HFF-Myc (cell line): ENCODE measurements at regions not wholly inside any gene's neighbourhood (a gene's known extent, or its start where the extent isn't known, plus 50 kb on each side); places are given as distances from the start of the nearest gene placed in this dataset.

Source experiments
- DNase-seq: peaks from one replicate; pipeline ENCODE4 v3.0.0-alpha.2; 2011; ENCODE audit warnings: low read depth; ENCODE audit errors: extremely low read depth
- H3K4me3 ChIP-seq: replicated peaks from 2 replicates; pipeline ENCODE4 v1.5.1; 2011; ENCODE audit warnings: low read depth, mild to moderate bottlenecking, control low read depth, low read length
- TF ChIP-seq, protein P1 (sequence below): IDR thresholded peaks from 2 replicates; pipeline ENCODE4 v1.5.1; 2012; ENCODE audit warnings: mild to moderate bottlenecking, low read depth, low read length, control low read depth; ENCODE audit errors: missing control alignments

DNA sequence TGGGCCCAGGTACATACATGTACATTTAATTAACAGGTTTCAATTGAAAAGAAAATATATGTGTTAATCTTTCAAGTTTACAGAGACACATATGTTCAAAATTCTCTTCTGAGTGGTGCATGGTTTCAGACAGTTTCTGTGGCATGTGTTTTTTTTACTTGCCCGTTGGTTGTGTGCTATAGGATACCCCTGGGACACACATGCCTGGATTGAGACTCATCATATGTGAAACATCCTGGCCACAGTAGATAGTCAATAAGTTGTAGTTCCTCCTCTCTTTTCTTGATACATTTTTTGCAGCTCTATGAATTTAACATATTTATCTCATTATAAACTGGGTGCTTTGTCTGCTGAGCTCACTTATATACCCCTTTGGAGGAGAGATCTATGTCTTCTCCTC lies 207.8 kb upstream of the CTBP2 start:
- H3K4me3 ChIP-seq = no peak overlapping the region
- no peak for DNase-seq
- TF ChIP-seq, protein P1, sequence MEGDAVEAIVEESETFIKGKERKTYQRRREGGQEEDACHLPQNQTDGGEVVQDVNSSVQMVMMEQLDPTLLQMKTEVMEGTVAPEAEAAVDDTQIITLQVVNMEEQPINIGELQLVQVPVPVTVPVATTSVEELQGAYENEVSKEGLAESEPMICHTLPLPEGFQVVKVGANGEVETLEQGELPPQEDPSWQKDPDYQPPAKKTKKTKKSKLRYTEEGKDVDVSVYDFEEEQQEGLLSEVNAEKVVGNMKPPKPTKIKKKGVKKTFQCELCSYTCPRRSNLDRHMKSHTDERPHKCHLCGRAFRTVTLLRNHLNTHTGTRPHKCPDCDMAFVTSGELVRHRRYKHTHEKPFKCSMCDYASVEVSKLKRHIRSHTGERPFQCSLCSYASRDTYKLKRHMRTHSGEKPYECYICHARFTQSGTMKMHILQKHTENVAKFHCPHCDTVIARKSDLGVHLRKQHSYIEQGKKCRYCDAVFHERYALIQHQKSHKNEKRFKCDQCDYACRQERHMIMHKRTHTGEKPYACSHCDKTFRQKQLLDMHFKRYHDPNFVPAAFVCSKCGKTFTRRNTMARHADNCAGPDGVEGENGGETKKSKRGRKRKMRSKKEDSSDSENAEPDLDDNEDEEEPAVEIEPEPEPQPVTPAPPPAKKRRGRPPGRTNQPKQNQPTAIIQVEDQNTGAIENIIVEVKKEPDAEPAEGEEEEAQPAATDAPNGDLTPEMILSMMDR = no peak

DNA sequence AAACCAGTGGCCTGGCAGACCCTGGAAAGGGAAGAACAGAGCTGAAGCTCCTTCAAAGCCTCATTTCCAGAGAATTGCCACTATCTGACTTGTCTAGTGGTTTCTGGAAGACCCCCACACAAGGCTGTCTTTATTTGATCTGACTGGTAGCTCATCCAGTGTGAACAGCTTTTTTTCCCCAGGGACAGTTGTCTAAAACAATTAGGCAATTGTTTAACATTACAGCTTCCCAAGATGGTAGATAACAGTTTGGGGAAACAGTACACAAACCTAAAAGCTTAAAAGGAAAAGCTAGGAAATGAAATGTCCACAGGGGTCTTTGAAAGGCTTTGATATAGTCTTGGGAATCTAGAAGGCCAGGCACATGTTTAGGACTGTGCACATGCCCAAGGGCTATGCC lies 203.4 kb upstream of the CTBP2 start:
- no peak overlapping the region for H3K4me3 ChIP-seq
- no peak for DNase-seq
- TF ChIP-seq, protein P1 = no peak

DNA sequence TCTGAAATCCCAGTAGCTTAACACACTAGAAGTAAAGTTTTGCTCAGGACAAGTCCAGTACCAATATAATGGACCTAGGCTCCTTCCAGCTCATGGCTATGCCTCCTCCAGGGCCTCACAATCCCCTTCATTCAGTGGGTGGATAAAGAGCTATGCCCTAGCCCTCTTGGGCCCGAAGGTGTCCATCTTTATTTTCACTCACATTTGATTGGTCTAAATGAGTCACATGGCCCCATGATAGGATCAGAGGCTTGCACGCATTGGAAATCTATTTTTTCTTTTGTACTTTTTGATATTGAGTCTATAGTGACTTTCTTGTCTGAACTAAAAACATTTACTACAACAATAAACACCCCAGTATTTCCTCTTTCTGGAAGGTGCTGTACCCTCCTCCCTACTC lies 202.6 kb upstream of the CTBP2 start:
- DNase-seq = no peak
- TF ChIP-seq, protein P1 = no peak

DNA sequence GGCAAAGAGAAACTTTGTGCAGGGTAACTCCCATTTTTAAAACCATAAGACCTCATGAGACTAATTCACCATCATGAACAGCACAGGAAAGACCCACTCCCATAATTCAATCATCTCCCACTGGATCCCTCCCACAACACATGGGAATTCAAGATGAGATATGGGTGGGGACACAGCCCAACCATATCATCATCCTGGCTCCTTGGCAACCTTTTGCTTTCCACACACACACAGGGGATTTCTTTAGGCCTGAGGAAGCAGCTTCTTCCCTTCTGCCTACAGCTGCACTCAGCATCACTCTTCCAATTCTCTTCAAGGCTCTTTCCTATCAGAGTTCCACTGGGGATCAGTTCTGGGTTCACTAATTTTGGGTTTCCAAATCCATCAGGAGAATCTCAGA lies 199.0 kb upstream of the CTBP2 start:
- no peak for DNase-seq
- TF ChIP-seq, protein P1 = no peak
- H3K4me3 ChIP-seq = no peak overlapping the region

More for the DNA sequence above, 202.6 kb upstream of the CTBP2 start:
- no peak overlapping the region for H3K4me3 ChIP-seq

DNA sequence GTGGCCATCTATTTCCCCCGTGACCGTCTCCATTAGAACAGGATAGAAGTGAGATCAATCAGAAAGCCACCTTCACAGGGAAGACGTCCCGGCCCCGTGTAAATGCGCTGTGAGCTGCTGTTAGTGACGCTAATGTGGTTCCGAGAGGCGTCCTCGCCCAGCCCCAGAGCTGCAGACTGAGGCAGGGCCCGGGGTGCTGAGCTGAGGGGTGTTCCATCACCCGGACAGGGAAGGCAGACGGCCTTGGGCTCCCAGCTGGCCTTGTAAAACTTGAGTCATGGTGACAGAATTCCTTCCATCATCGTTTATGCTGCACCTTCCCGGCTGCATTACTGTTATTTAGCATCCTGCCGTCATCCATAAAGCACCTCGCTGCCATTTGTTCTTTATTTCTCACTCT lies 195.3 kb upstream of the CTBP2 start:
- H3K4me3 ChIP-seq = no peak overlapping the region
- no peak for DNase-seq
- TF ChIP-seq, protein P1 = no peak

DNA sequence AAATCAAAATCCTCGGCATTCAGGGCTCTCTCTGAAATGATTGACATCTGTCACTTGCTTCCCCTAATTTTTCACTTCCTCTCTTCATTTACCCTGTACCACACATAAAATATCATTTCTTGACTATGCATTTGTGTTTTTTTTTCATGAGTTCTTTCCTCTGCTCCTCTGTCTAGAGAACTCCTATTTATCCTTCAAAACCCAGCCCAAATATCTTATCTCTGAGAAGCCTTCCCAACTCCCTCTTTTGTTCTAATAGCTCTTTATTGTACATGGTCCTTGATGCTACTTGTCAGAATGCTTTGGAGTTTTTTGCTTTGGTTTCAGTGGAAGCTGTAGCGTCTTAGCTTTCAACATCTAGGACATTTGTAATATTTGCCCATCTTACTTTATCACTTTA lies 190.2 kb upstream of the CTBP2 start:
- no peak for DNase-seq
- no peak overlapping the region for H3K4me3 ChIP-seq
- TF ChIP-seq, protein P1 = no peak

DNA sequence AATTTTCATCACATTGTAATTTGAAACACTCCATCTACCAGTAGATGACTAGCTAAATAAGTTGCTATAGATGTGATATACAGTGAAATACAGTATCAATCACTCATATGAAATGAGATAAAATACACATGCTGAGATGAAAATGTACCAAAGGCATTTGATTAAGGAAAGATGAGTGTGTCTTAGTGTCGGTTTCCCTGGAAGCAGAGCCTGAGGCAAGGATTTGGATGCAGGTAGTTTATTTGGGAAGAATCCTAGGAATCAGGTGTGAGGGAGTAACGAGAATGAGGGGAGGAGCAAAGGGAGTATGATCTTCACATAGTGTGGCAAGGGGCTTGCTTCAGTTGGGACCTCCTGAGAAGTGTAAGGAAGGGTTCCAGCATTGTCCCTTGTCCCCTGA lies 188.2 kb upstream of the CTBP2 start:
- TF ChIP-seq, protein P1 = no peak
- no peak for DNase-seq
- no peak overlapping the region for H3K4me3 ChIP-seq
